Esophagus (tissue), 2 donors: ENCODE measurements at regions not wholly inside any gene's neighbourhood (a gene's known extent, or its start where the extent isn't known, plus 50 kb on each side); places are given as distances from the start of the nearest gene placed in this dataset.

Experiments
- H3K27ac ChIP-seq, 2 donors: one replicate each; pipeline ENCODE4 v1.5.1; 2013; ENCODE audit warnings: low read depth in 2 of 2, mild to moderate bottlenecking in 2 of 2, inconsistent platforms in 1 of 2, low read length in 1 of 2, moderate library complexity in 1 of 2
- H3K27me3 ChIP-seq, 2 donors: one replicate each; pipeline ENCODE4 v1.6.1; 2013; ENCODE audit warnings: low read length in 2 of 2, control low read depth in 1 of 2, mild to moderate bottlenecking in 1 of 2; ENCODE audit not compliant: insufficient read depth in 2 of 2, control insufficient read depth in 1 of 2
- H3K36me3 ChIP-seq, 2 donors: one replicate each; pipeline ENCODE4 v1.6.1; 2013; ENCODE audit warnings: low read length in 1 of 2; ENCODE audit not compliant: control insufficient read depth in 2 of 2, insufficient read depth in 2 of 2
- H3K4me1 ChIP-seq, 2 donors: one replicate each; pipeline ENCODE4 v1.6.1; 2013; ENCODE audit warnings: low read length in 1 of 2; ENCODE audit not compliant: control insufficient read depth in 2 of 2, insufficient read depth in 2 of 2
- H3K4me3 ChIP-seq, 2 donors: one replicate each; pipeline ENCODE4 v1.5.1; 2013; ENCODE audit warnings: low read length in 2 of 2, mild to moderate bottlenecking in 2 of 2, low read depth in 1 of 2, moderate library complexity in 1 of 2
- H3K9me3 ChIP-seq, 2 donors: one replicate each; pipeline ENCODE4 v1.6.1; 2013; ENCODE audit warnings: mild to moderate bottlenecking in 2 of 2, low read depth in 1 of 2, low read length in 1 of 2, moderate library complexity in 1 of 2; ENCODE audit not compliant: control insufficient read depth in 2 of 2, insufficient read depth in 1 of 2
- WGBS, 2 donors: extraction: QIAGEN DNeasy Blood & Tissue Kit; methylation state at CpG; one replicate each; pipeline ENCODE4 v1.1.7; 2013; 5-methylcytosine and 5-hydroxymethylcytosine counted together
- donor health status: healthy with polysubstance abuse.
- donor health status: Bipolar disorder and iron deficiency.

DNA sequence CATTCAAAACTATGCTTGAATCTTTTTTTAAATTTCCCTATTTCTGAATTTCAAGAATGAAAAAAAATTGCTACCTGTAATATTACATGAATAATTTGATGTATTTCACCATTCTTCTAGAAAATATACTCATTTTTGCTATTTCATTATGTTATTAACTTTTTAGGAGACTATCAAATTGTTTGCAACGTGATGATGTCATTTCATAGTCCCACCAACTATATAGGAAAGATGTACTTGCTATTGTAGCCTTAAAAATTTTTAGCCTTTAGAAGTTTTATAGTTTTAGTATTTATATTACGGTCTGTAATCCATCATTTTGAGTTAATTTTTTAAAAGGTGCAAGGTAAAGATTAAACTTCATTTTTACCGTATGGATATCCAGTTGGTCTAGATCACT, 81.4 kb upstream of the AHI1 start:
- 91 to 93% methylated on average over 3 of the region's 3 CpGs for WGBS, 2 donors
- H3K27ac ChIP-seq: no peak overlapping the region
- H3K4me1 ChIP-seq: no peaks in the 10 kb centered on the region
- no peaks in the 10 kb centered on the region for H3K27me3 ChIP-seq
- H3K4me3 ChIP-seq: no peak overlapping the region
- no peaks in the 10 kb centered on the region for H3K36me3 ChIP-seq
- H3K9me3 ChIP-seq: no peaks in the 10 kb centered on the region

DNA sequence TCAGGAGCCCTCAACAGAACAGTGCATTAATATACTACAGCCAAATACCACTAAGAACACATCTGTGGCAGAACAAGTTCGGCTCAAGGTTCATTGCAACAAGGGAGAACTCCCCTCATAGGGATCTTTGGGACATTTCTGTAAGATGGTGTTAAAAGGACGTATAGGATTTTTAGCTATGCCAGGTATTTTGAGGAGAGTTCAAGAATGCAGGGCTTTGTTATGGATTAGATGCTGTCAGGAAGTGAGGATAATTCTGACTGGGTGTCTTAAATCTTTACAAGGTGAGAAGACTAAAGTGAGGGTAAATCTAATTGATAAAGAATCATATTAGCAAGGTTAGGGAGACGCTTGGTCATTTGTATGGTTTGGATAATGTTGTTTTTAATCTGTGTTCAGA, 83.7 kb upstream of the AHI1 start:
- Histone ChIP-seq H3K27ac (no peak overlapping the region), H3K9me3 (no peaks in the 10 kb centered on the region), H3K4me1 (no peaks in the 10 kb centered on the region), H3K27me3 (no peaks in the 10 kb centered on the region), H3K4me3 (no peak overlapping the region), H3K36me3 (no peaks in the 10 kb centered on the region)
- WGBS, 2 donors: 93 to 94% methylated on average over 3 of the region's 3 CpGs

DNA sequence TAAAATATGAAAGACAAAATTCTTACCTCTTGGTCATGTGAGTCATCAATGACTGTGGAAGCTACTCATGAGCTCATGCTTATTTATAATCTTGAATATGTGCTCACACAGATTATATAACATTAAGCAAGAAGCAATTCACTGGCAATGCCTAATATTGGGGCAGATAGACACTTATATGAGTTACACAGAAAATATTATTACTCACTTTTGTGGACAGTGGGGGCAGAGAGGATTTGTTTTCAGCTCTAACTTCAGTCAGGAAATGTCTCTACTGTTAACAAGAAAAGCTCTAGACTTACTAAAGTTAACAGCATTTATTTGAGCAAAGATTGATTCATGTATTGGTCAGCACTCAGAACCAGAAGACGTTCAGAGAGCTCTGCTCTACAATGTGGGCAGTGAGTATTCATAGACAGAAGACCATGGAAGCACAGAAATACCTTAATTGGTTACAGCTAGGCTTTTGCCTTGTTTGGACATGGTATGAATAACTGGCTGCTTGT, 85.8 kb upstream of the AHI1 start:
- Histone ChIP-seq H3K27ac (no peak overlapping the region), H3K27me3 (no peaks in the 10 kb centered on the region), H3K4me3 (no peak overlapping the region), H3K4me1 (no peaks in the 10 kb centered on the region), H3K9me3 (no peaks in the 10 kb centered on the region), H3K36me3 (no peaks in the 10 kb centered on the region)
- WGBS, 2 donors: 58 to 59% methylated on average over 1 of the region's 1 CpG

DNA sequence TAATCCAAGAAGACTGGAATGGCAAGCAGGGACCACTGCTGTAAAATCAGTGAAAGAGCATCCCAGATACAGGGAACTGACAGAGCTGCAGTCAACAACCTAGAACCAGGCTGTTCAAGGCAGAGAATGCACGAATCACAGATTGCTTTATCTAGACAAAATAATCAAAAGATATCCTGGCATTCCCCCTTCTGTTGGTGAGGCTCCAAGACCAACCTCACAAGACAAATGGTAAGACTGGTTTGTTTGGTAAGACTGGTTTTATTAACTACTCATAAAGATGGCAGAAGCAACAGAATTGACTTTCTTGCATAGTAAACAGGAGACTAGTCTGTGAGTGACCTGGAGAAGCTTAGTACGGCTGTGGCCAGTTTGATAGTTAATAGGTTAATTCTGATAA, 88.8 kb upstream of the AHI1 start:
- no peak overlapping the region for H3K27ac ChIP-seq
- H3K9me3 ChIP-seq: no peaks in the 10 kb centered on the region
- H3K4me3 ChIP-seq: no peak overlapping the region
- no peaks in the 10 kb centered on the region for H3K4me1 ChIP-seq
- no peaks in the 10 kb centered on the region for H3K36me3 ChIP-seq
- 64 to 68% methylated on average over 2 of the region's 2 CpGs for WGBS, 2 donors
- H3K27me3 ChIP-seq: no peaks in the 10 kb centered on the region

DNA sequence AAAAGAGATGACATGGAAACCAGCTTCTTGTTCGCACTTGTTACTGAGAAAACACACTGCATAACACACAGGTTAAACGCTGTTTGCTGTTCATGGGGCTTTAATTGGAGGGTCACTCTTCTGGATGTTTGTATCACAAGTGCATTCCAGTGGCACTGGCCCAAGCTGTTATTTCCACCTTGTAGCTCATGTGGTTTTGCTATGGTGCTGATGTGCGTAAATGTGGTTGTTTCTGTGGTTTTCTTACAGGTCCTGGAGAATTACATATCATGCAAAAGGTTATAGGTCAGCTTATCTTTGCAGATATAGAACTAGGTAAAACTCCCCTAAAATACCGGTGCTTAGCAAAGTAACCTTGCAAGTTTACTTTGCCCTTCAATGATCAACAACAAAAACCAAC, 89.3 kb upstream of the AHI1 start:
- WGBS, 2 donors: 73 to 76% methylated on average over 4 of the region's 4 CpGs
- H3K27ac ChIP-seq: no peak overlapping the region
- no peaks in the 10 kb centered on the region for H3K9me3 ChIP-seq
- no peaks in the 10 kb centered on the region for H3K36me3 ChIP-seq
- no peaks in the 10 kb centered on the region for H3K27me3 ChIP-seq
- no peaks in the 10 kb centered on the region for H3K4me1 ChIP-seq
- H3K4me3 ChIP-seq: no peak overlapping the region

DNA sequence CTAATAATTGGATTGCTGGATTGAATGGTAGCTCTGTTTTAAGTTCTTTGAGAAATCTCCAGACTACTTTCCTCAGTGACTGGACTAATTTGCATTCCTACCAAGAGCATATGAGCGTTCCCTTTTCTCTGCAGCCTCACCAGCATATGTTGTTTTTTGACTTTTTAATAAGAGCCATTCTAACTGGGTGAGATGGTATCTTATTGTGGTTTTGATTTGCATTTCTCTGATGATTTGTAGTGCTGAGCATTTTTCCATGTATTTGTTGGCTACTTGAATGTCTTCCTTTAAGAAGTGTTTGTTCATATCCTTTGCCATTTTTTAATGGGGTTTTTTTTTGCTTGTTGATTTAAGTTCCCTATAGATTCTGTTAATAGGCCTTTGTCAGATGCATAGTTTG, 94.7 kb upstream of the AHI1 start:
- Histone ChIP-seq H3K4me1 (no peaks in the 10 kb centered on the region), H3K27ac (no peak overlapping the region), H3K4me3 (no peak overlapping the region), H3K27me3 (no peaks in the 10 kb centered on the region), H3K9me3 (no peaks in the 10 kb centered on the region), H3K36me3 (no peaks in the 10 kb centered on the region)
- WGBS, 2 donors: 81 to 82% methylated on average over 1 of the region's 1 CpG

DNA sequence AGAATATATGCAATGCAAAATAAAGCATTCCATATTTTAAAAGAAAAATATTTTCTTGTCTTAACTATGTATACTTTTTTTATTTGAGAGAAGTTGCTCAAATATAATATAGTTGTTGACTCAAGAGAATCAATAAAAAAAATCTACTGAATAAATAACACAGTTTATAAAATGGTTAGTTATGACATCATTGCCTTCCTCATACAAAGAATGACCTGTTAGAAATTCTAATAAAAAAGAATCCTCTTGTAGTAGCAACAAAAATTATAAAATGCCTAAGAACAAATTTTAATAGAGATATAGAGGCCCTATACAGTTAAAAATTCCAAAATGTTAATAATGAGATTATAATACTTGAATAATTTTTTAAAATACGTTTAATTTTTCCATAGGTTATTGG, 96.5 kb upstream of the AHI1 start:
- Histone ChIP-seq H3K27me3 (no peaks in the 10 kb centered on the region), H3K36me3 (no peaks in the 10 kb centered on the region), H3K4me3 (no peak overlapping the region), H3K4me1 (no peaks in the 10 kb centered on the region), H3K27ac (no peak overlapping the region), H3K9me3 (no peaks in the 10 kb centered on the region)
- WGBS, 2 donors: 87 to 88% methylated on average over 1 of the region's 1 CpG

DNA sequence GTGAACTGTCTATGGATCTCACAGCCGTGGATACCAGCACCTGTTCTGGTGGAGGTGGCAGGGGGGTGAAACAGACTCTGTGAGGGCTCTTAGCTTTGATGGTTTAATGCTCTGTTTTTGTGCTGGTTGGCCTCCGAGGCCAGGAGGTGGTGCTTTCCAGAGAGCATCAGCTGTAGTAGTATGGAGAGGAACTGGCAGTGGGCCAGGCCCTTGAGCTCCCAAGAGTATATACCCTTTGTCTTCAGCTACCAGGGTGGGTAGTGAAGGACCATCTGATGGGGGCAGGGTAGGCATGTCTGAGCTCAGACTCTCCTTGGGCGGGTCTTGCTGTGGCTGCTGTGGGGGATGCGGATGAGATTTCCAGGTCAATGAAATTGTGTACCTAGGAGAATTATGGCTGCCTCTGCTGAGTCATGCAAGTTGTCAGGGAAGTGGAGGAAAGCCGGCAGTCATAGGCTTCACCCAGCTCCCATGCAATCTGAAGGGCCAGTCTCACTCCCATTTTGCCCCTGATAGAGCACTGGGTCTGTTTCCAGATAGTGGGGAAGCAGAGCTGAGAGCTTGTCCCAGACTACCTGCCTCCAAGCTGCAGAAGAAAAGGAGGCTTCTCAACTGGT, 102.7 kb upstream of the AHI1 start:
- Histone ChIP-seq H3K27me3 (no peaks in the 10 kb centered on the region), H3K27ac (no peak overlapping the region), H3K4me1 (no peaks in the 10 kb centered on the region), H3K9me3 (no peaks in the 10 kb centered on the region), H3K36me3 (no peaks in the 10 kb centered on the region), H3K4me3 (no peak overlapping the region)
- WGBS, 2 donors: 76 to 82% methylated on average over 5 of the region's 5 CpGs

DNA sequence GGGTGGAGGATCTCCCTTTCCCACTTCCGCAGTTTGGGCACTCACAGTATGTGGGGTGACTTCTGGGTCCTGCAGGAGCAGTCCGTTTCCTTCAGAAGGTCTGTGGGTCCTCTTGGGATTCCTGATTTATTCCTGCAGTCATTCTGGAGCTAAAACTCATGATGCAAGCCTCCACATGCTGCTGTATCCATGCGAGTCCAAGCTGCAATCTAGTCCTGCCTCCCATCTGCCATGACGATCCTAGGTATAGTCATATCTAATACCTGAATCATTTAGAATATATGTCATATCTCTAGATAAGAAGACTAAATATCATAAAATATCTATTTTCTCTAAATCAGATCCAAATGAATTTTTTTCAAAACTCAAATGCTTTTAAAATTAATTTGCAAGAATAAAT, 103.4 kb upstream of the AHI1 start:
- no peaks in the 10 kb centered on the region for H3K4me1 ChIP-seq
- no peaks in the 10 kb centered on the region for H3K9me3 ChIP-seq
- no peaks in the 10 kb centered on the region for H3K27me3 ChIP-seq
- 78 to 80% methylated on average over 4 of the region's 4 CpGs for WGBS, 2 donors
- no peak overlapping the region for H3K4me3 ChIP-seq
- H3K27ac ChIP-seq: no peak overlapping the region
- H3K36me3 ChIP-seq: no peaks in the 10 kb centered on the region

DNA sequence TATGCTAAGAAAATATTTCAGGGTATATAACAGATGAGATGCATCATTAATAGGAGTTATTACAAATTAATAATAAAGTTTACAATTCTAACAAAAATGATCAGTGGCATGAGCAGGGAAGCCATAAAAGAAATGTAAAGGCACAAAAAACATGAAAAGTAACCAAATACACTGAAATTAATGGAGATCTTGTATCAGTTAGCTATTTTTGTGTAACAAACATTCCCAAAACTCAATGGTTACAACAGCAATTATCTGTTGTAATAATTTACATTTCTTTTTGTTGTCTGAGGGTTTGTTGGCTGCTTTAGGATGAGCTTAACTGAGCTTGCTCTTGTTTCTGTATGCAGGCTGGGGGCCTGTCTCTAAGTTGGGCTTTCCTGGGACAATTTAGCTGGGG, 104.3 kb upstream of the AHI1 start:
- Histone ChIP-seq H3K4me1 (no peaks in the 10 kb centered on the region), H3K36me3 (no peaks in the 10 kb centered on the region), H3K4me3 (no peak overlapping the region), H3K27ac (no peak overlapping the region), H3K9me3 (no peaks in the 10 kb centered on the region), H3K27me3 (no peaks in the 10 kb centered on the region)
